GM18861 (cell line): ENCODE measurements at regions not wholly inside any gene's neighbourhood (a gene's known extent, or its start where the extent isn't known, plus 50 kb on each side); places are given as distances from the start of the nearest gene placed in this dataset.

Experiments
- ATAC-seq: cut with Tn5 transposase; IDR thresholded peaks from one replicate; pipeline ENCODE4 v1.9.1; 2021; ENCODE audit not compliant: unreplicated experiment

- no peak for ATAC-seq
Observed at GRCh38 chr2:173419506-173419905, 64.8 kb downstream of the CDCA7 start.

GRCh38 chr2:173424886-173425285, 70.2 kb downstream of the CDCA7 start:
- ATAC-seq = no peak

- no peak for ATAC-seq
Observed at GRCh38 chr2:173427887-173428668, 73.4 kb downstream of the CDCA7 start.

GRCh38 chr2:173431191-173431590, 76.5 kb downstream of the CDCA7 start:
- no peak for ATAC-seq

GRCh38 chr2:173432049-173432754, 77.5 kb downstream of the CDCA7 start:
- ATAC-seq = no peak

GRCh38 chr2:173434762-173435569, 80.3 kb downstream of the CDCA7 start:
- no peak for ATAC-seq

GRCh38 chr2:173435574-173435973, 80.9 kb downstream of the CDCA7 start:
- ATAC-seq = no peak

GRCh38 chr2:173436088-173436487, 81.4 kb downstream of the CDCA7 start:
- no peak for ATAC-seq

- no peak for ATAC-seq
Observed at GRCh38 chr2:173441222-173441621, 86.5 kb downstream of the CDCA7 start.

GRCh38 chr2:173442542-173442941, 87.9 kb downstream of the CDCA7 start:
- no peak for ATAC-seq

GRCh38 chr2:173446722-173447121, 92.0 kb downstream of the CDCA7 start:
- ATAC-seq = no peak

- no peak for ATAC-seq
Observed at GRCh38 chr2:173448938-173449471, 94.3 kb downstream of the CDCA7 start.

- peak; percentile 56 for ATAC-seq
Observed at GRCh38 chr2:173451118-173451517, 96.4 kb downstream of the CDCA7 start.

- ATAC-seq = no peak
Observed at GRCh38 chr2:173451941-173452340, 97.3 kb downstream of the CDCA7 start.

- no peak for ATAC-seq
Observed at GRCh38 chr2:173452416-173452815, 97.7 kb downstream of the CDCA7 start.

- no peak for ATAC-seq
Observed at GRCh38 chr2:173456960-173457359, 102.3 kb downstream of the CDCA7 start.

- no peak for ATAC-seq
Observed at GRCh38 chr2:173457366-173457765, 102.7 kb downstream of the CDCA7 start.

- ATAC-seq = no peak
Observed at GRCh38 chr2:173458991-173459780, 104.5 kb downstream of the CDCA7 start.

GRCh38 chr2:173462892-173463840, 108.5 kb downstream of the CDCA7 start:
- ATAC-seq = no peak
